Fibroblast of villous mesenchyme (primary cell): ENCODE measurements at regions not wholly inside any gene's neighbourhood (a gene's known extent, or its start where the extent isn't known, plus 50 kb on each side); places are given as distances from the start of the nearest gene placed in this dataset.

Experiments used
- DNase-seq: peaks from one replicate; pipeline ENCODE4 v3.0.0-alpha.2; 2010; ENCODE audit warnings: low read depth
- H3K4me3 ChIP-seq: 2 replicates; pipeline ENCODE4 v1.5.1; 2011; ENCODE audit warnings: low read depth, mild to moderate bottlenecking, low read length
- TF ChIP-seq, protein P1 (sequence below): IDR thresholded peaks from 2 replicates; pipeline ENCODE4 v1.5.1; 2012; ENCODE audit warnings: low read depth, mild to moderate bottlenecking, low read length; ENCODE audit not compliant: insufficient read depth

DNA sequence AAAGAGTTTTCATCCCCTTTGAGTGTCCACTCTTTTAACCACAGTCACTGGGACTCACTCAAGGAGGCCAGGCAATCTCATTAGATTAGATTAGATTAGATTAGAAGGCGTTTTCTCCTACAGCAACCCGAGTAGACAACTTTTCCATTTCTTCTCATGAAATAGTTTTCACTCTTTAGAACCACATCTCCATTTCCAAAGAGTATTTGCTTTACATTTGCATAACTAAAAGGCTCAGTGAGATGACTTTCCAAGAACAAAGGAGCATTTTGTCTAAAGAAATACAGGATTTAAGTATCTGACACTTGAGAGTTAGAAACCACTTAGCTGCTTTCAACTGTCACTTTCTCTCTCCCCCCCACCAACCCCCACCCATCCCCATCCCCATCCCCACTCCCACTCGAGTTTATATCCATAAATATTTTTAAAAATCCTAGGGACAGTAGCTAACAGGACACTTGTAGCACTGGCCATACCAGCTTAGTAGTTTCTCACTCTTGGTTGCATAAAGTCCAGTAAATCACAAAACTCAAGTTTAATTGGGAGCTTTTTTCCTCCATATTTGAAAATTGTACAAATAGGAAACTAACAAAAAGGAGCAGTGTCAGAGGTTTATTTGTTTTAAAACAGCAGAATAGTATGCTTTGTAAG is 2202.9 kb upstream of the WWC1 start:
- TF ChIP-seq, protein P1, sequence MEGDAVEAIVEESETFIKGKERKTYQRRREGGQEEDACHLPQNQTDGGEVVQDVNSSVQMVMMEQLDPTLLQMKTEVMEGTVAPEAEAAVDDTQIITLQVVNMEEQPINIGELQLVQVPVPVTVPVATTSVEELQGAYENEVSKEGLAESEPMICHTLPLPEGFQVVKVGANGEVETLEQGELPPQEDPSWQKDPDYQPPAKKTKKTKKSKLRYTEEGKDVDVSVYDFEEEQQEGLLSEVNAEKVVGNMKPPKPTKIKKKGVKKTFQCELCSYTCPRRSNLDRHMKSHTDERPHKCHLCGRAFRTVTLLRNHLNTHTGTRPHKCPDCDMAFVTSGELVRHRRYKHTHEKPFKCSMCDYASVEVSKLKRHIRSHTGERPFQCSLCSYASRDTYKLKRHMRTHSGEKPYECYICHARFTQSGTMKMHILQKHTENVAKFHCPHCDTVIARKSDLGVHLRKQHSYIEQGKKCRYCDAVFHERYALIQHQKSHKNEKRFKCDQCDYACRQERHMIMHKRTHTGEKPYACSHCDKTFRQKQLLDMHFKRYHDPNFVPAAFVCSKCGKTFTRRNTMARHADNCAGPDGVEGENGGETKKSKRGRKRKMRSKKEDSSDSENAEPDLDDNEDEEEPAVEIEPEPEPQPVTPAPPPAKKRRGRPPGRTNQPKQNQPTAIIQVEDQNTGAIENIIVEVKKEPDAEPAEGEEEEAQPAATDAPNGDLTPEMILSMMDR, result no peak

DNA sequence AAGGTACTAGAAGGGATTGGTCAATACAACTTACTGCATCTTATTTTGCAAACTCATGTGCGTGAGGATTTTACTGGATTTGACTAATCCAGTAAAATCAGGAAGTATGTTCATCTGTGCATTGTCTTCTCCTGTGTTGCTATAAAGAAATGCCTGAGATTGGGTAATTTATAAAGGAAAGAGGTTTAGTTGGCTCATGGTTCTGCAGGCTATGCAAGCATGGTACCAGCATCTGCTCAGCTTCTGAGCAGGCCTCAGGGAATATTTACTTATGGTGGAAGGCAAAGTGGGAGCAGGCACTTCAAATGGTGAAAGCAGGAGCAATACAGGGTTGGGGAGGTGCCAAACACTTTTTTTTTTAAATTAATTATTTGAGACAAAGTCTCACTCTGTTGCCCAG is 2199.5 kb upstream of the WWC1 start:
- H3K4me3 ChIP-seq, result no peak overlapping the region
- TF ChIP-seq, protein P1, result no peak
- DNase-seq, result no peak

More for the DNA sequence above, 2202.9 kb upstream of the WWC1 start:
- no peak overlapping the region for H3K4me3 ChIP-seq
- DNase-seq, result no peak

DNA sequence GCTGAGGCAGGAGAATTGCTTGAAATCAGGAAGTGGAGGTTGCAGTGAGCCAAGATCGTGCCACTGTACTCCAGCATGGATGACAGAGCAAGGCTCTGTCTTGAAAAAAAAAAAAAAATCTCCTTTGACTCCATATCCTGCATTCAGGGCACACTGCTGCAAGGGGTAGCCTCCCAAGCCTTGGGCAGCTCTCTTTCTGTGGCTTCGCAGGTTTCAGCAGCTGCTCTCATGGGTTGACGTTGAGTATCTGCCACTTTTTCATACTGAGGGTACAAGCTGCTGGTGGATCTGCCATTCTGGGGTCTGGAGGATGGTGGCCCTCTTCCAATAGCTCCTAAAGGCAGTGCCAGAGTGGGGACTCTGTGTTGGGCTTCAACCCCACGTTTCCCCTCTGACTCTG is 2198.1 kb upstream of the WWC1 start:
- H3K4me3 ChIP-seq, result no peak overlapping the region
- TF ChIP-seq, protein P1, result no peak
- no peak for DNase-seq

DNA sequence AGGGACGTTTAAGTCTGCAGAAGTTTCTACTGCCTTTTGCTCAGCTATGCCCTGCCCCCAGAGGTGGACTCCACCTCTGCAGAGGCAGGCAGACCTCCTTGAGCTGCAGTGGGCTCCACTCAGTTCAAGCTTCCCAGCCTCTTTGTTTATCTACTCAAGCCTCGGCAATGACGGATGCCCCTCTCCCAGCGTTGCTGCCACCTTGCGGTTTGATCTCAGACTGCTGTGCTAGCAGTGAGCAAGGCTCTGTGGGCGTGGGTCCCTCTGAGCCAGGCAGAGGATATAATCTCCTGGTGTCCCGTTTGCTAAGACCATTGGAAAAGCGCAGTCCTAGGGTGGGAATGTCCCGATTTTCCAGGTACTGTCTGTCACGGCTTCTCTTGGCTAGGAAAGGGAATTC is 2188.5 kb upstream of the WWC1 start:
- DNase-seq, result no peak
- TF ChIP-seq, protein P1, result no peak
- no peak overlapping the region for H3K4me3 ChIP-seq

DNA sequence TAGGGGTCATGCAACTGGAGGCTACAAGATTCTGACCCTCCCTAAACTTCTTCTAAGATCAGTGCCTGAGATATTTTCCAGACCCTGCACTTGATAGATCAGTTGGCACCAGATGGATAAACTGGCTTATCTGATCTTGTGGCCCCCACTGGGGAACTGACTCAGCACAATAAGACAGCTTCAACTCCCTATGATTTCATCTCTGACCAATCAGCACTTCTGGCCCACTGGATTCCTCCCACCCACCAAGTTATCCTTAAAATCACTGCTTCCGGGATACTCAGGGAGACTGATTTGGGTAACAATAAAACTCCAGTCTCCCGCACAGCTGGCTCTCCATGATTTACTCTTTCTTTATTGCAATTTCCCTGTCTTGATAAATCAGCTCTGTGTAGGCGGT is 2180.4 kb upstream of the WWC1 start:
- TF ChIP-seq, protein P1, result no peak
- DNase-seq, result no peak
- H3K4me3 ChIP-seq, result no peak overlapping the region

DNA sequence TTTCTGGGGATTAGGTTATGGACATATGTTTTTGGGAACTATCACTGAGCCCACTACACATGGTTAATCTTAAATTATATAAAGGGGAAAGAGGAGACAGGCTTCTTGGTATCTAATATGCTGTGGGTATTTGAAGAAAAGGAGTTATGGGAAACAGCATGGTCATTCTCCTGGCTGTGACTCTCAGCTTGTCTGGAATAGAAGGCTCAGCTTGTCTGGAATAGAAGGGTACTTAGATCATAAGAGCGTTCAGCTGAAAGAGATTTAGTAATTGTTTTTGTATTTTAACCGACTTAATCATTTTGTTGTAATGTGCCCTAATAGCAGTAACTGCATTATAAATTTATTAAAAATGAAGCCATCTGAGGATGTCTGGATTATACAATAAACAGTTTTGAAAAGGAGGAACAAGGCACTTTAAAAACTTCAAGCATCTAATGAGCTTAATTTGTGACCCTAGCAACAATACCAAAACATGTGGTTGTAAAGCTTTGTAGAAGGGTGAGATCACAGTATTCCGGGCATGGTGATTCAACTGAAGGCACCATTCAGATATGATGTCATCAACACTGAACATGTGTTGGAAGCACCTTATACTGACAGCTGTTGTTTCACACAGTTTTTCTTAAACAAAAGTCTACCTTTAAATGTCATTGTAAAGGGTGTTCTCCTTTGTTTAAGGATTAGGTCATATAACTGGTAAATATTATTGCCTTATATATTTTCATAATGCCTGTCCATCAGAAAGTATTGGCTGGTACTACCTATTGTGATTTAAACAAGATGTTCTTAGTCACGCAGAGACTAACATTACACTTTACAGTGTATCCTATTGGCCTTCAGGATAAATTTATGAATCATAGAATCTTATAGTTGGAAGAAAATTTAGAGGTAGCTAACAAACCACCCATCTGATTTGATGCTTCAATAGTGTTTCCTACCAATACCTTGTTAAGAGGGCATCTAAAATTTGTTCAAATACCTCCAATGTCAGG is 2174.1 kb upstream of the WWC1 start:
- TF ChIP-seq, protein P1, result no peak
- no peak overlapping the region for H3K4me3 ChIP-seq

More for the DNA sequence above, 2174.1 kb upstream of the WWC1 start:
- no peak for DNase-seq
